Right cardiac atrium (tissue), 5 donors: ENCODE measurements at regions not wholly inside any gene's neighbourhood (a gene's known extent, or its start where the extent isn't known, plus 50 kb on each side); places are given as distances from the start of the nearest gene placed in this dataset.
"Not testable (repeated sequence)": the region's sequence is repeated elsewhere in the genome, so short reads cannot be mapped to it uniquely, and the experiment has no call there.

Experiments
- ATAC-seq, 2 donors: fragments of 200-7000 bp; cut with Tn5 transposase; one replicate each; pipeline versions ENCODE4 v1.8.0 to v1.9.1; 2020; ENCODE audit warnings: moderate library complexity in 2 of 2, mild to moderate bottlenecking in 1 of 2
- DNase-seq, 3 donors: peaks; one replicate each; pipeline ENCODE4 v3.0.0-alpha.2; 2020
- H3K27ac ChIP-seq: one replicate; pipeline ENCODE4 v1.5.1; 2013; ENCODE audit warnings: mild to moderate bottlenecking, low read length, control low read depth, moderate library complexity
- H3K27me3 ChIP-seq: one replicate; pipeline ENCODE4 v1.6.1; 2013; ENCODE audit not compliant: control insufficient read depth, insufficient read depth
- H3K4me1 ChIP-seq: one replicate; pipeline ENCODE4 v1.6.1; 2013; ENCODE audit warnings: low read length; ENCODE audit not compliant: control insufficient read depth, insufficient read depth
- H3K4me3 ChIP-seq: one replicate; pipeline ENCODE4 v1.5.1; 2013; ENCODE audit warnings: low read length, control low read depth
- H3K9me3 ChIP-seq: one replicate; pipeline ENCODE4 v1.6.1; 2013; ENCODE audit warnings: low read length; ENCODE audit not compliant: control insufficient read depth
- WGBS: extraction: QIAGEN DNeasy Blood & Tissue Kit; methylation state at CpG from one replicate; pipeline ENCODE4 v1.1.7; 2013; 5-methylcytosine and 5-hydroxymethylcytosine counted together
- intact Hi-C, 4 donors: fragments of 100-400 bp; cut with DNase I; formaldehyde crosslinking; loops; one replicate each; pipeline versions ENCODE4 v1.11.0 to v1.14.0; 2022 to 2023
- donor health status: healthy with polysubstance abuse.
- donor health status: DM: no; HTN: yes; CAD: no.
- donor health status: DM: no; HTN: no; CAD: no.
- donor health status: DM: no; HTN: yes; CAD: no; lungs with severe emphysema.
- donor health status: DM: yes; HTN: yes; CAD: no.

DNA sequence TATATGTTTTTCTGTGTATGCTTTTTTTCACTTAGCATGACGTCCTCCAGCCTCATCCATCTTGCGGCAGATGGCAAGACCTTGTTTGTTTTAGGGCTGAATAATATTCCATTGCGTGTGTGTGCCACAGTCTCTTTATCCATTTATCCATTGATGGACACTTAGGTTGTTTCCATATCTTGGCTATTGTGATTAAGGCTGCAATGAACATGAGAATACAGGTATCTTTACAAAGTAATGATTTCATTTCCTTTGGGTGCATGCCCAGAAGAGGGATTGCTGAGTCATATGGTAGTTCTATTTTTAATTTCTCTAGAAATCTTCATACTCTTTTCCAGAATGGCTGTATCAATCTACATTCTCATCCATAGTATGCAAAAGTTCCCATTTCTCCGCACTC is 85.3 kb upstream of the ADCY2 start:
- 69% methylated on average over 4 of the region's 4 CpGs for WGBS
- ATAC-seq, H3K4me3 ChIP-seq, H3K27me3 ChIP-seq, DNase-seq, H3K9me3 ChIP-seq, intact Hi-C loops, H3K4me1 ChIP-seq, H3K27ac ChIP-seq: not testable (repeated sequence)

DNA sequence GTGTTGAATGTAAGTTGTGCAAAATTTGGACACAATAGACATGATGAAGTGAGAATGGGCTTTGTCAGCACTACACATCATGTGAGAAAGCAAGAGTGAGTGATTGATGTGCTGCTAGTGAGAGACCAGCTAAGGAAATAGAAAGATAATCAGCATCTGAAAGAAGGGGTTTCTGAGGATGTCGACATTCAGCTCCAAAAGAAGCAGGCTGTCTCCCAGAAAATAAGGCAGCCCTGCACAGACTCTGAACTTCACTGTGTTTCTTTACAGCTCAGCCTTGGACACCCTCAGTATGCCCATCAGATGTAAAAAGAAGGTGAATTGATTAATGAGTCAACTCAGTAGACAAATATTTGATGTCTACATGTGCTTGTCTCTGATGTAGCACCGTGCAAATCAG is 80.8 kb upstream of the ADCY2 start:
- ATAC-seq (no peak), DNase-seq (no peak)
- Histone ChIP-seq H3K4me3 (no peak overlapping the region), H3K4me1 (no peaks in the 10 kb centered on the region), H3K9me3 (no peaks in the 10 kb centered on the region), H3K27ac (no peak overlapping the region), H3K27me3 (no peaks in the 10 kb centered on the region)
- 58% methylated on average over 2 of the region's 2 CpGs for whole genome bisulfite sequencing
- intact Hi-C loops: no loop called here

DNA sequence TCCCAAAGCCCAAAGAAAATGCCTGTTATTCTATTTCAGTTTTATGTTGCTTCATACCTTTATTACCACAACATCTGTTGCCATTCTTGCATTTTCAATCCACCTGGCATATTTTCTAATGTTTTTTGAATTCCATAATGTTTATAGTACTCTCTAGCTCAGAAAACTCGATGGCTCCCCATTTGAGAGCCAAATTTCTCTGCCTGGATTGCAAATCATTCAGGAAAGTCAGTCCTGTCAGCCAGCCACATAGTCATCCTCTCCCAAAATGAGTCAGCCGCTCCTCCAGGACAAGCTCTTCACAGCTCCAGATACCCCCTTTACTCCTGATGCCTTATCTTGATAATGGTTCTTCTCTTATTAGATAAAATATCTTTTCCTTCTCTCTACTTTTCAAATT is 78.2 kb upstream of the ADCY2 start:
- 32% methylated on average over 2 of the region's 2 CpGs for WGBS
- no peak overlapping the region for H3K27ac ChIP-seq
- intact Hi-C loops: no loop called here
- DNase-seq (no peak), ATAC-seq (no peak)
- no peaks in the 10 kb centered on the region for H3K27me3 ChIP-seq
- no peaks in the 10 kb centered on the region for H3K9me3 ChIP-seq
- H3K4me3 ChIP-seq: no peak overlapping the region
- no peaks in the 10 kb centered on the region for H3K4me1 ChIP-seq

DNA sequence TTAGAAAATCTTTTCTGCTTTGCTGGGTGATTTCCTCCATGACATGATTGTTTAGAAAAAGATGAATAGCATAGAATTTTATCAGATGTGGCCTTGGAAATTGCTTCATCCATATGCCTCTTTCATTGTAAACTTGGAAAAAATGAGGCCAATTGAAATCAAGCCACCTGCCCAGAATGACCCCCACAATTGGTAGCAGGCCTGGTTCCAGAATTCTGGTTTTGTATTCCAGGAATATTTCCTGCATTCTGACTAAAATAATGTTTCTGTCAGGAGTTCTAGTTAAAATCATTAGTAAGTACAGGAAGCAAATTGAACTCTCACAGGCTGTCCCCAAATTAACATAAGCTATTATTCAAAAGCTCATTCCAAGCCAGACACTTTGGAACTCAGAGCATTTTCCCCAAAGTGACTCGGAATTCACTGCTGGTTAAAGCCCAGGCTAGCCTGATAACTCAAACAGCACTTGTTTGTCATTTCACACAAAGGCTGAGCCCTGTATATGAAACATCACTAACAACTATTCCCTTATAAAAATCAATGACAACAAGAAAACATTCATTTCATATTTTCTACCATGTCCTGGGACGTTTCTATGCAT is 75.1 kb upstream of the ADCY2 start:
- intact Hi-C loops: no loop called here
- Histone ChIP-seq H3K4me1 (no peaks in the 10 kb centered on the region), H3K4me3 (no peak overlapping the region), H3K9me3 (no peaks in the 10 kb centered on the region), H3K27ac (no peak overlapping the region), H3K27me3 (no peaks in the 10 kb centered on the region)
- DNase-seq (no peak), ATAC-seq (no peak)
- WGBS: 31% methylated on average over 2 of the region's 2 CpGs

DNA sequence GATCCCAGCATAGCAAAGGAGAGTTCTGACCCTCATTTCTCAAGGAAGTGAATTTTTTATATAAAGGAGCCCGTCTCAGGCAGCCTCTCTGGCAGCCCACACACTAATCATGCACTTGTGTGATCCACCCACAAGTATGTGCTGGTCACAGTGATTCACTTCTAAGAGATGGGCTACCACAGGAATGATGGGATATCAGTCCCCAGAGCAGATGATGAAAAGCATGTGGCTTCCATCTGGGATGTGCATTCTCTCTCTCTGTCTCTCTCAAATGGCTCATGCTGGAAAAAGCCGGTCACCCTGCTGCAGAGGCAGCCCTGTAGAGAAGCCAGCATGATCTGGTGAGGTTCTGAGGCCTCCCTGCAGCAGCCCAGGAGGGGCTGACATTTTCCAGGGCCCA is 74.2 kb upstream of the ADCY2 start:
- WGBS: 44% methylated on average over 2 of the region's 2 CpGs

DNA sequence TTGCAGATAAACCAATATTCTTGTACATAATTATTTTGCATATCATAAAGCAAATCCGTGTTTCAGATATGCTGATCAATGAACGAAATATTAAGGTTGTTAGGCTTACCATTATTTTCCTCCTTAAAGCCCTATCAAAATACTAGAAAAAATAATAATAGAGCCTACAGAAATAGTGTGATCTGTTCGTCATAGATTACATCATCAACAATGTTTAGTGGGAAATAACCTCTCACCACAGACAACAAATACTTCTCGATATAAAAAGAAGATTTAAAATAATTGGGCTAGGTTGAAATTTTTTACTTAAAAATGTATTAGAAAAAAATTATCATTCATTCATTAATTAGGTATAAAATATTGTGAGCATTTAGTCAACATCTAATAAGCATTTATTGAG is 71.0 kb upstream of the ADCY2 start:
- DNase-seq (no peak), ATAC-seq (no peak)
- H3K9me3 ChIP-seq: no peaks in the 10 kb centered on the region
- WGBS: 76% methylated on average over 4 of the region's 4 CpGs
- H3K27me3 ChIP-seq: no peaks in the 10 kb centered on the region
- H3K4me1 ChIP-seq: no peaks in the 10 kb centered on the region
- H3K4me3 ChIP-seq: no peak overlapping the region
- intact Hi-C loops: no loop called here
- H3K27ac ChIP-seq: no peak overlapping the region

More for the DNA sequence above, 74.2 kb upstream of the ADCY2 start:
- no peaks in the 10 kb centered on the region for H3K27me3 ChIP-seq
- H3K4me3 ChIP-seq: no peak overlapping the region
- DNase-seq: no peak
- no peak for ATAC-seq
- H3K4me1 ChIP-seq: no peaks in the 10 kb centered on the region
- no peaks in the 10 kb centered on the region for H3K9me3 ChIP-seq
- intact Hi-C loops: no loop called here
- no peak overlapping the region for H3K27ac ChIP-seq

DNA sequence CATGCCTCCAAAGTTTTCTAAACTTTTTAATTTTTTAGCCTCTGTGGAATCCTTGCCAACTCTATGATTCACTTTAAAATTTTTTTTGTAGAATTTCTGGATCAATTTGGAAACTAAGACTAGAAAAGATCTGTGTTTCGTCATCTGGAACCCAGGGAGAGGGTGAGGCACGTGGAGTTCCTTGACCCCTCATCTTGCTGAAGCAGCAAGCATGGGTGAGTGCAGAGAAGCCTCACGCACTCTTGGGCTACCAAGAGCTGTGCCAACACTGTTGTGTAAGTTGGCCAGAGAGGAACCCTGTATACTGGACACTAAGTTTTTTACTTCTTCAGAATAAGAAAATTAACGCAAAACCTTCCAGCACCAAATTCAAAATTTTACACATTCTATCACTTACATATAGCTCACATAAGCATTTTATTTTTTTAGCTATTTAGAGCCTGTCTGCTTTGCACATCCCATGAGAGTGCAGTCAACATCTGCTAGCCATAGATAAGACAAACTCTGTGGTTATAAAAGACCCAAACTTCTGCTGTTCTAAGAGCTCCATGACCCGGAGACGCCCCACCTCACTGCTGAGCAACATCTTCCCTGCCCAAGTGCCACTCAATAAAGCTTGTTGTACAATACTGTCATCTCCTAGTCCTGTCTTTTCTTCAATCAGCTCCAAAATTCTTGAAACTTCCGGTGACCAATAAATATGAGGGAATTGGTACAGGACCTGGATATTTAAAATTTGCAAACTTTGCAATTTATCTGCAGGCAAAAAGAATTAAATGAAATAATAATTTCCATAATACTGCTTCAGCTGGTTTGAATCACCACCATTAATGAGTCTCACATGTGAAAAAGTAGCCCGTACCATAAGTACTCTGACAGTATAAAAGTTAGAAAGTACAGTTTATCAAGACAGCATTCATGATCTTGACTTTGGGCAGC is 69.7 kb upstream of the ADCY2 start:
- H3K27ac ChIP-seq: no peak overlapping the region
- ATAC-seq (peak in 1 of 2 donors; percentile 61), DNase-seq (peak in 1 of 3 donors; percentile 43)
- WGBS: 77% methylated on average over 8 of the region's 8 CpGs
- intact Hi-C loops: no loop called here
- H3K4me3 ChIP-seq: no peak overlapping the region
- peaks cover 2% of the 10 kb centered on the region for H3K9me3 ChIP-seq
- H3K27me3 ChIP-seq: no peaks in the 10 kb centered on the region
- no peaks in the 10 kb centered on the region for H3K4me1 ChIP-seq

DNA sequence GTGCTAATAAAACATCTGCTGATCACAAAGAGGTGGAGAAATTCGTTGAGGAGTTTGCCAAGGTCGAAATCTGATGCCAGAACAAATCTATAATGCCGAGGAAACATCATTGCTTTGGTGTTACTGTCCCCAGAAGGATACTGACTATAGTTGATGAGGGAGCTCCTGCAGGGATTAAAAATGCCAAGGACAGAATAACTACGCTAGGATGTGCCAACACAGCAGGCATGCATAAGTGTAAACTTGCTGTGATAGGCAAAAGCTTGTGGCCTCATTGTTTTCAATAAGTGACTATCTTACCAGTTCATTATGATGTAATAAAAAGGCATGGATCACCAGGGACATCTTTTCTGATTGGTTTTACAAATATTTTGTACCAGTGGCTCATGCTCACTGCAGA is 66.8 kb upstream of the ADCY2 start:
- Histone ChIP-seq H3K27me3 (no peaks in the 10 kb centered on the region), H3K9me3 (peaks cover 5% of the 10 kb centered on the region), H3K27ac (no peak overlapping the region), H3K4me3 (no peak overlapping the region), H3K4me1 (no peaks in the 10 kb centered on the region)
- ATAC-seq (no peak), DNase-seq (no peak)
- intact Hi-C loops: no loop called here
- 59% methylated on average over 4 of the region's 4 CpGs for WGBS

DNA sequence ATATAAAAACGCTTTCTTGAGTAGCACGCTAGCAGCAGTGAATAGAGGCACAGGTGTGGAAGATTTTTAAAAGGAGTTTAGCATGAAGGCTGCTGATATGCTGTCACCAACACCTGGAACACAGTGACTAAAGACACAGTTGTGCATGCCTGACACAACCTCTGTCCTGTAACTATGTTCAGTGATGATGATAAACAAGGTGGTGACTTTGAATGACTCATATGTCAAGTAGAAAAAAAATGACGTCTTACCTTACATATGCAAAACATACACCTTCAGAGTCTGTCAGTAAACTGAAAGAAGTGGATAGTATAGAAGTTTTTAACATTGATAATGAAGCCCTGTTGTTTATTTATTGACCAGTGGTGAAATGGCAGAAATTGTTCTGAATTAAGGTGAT is 66.2 kb upstream of the ADCY2 start:
- Histone ChIP-seq H3K4me1 (no peaks in the 10 kb centered on the region), H3K9me3 (peaks cover 5% of the 10 kb centered on the region), H3K27me3 (no peaks in the 10 kb centered on the region), H3K4me3 (no peak overlapping the region), H3K27ac (no peak overlapping the region)
- no peak for DNase-seq
- no peak for ATAC-seq
- intact Hi-C loops: no loop called here
- WGBS: 59% methylated on average over 3 of the region's 3 CpGs

DNA sequence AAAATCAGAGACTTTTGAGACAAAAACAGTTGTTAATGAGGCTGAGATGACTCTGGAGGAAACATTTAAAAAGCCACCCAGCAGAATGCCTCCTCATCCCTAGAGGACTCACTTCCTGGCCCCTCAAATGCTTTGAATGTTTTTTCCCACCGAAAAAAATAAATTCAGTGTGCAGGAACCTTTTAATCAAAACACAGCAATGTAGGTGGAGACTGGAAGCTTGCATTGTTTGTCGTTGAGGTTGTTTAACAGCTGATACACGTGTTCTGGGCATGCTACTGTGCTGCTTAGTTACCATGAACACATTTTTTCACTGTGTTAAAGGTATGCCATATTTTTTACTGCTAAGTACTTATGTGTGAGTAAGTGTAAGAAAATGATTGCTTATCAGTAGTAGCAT is 65.7 kb upstream of the ADCY2 start:
- no peak overlapping the region for H3K27ac ChIP-seq
- no peak overlapping the region for H3K4me3 ChIP-seq
- intact Hi-C loops: no loop called here
- no peaks in the 10 kb centered on the region for H3K27me3 ChIP-seq
- H3K9me3 ChIP-seq: peaks cover 7% of the 10 kb centered on the region
- WGBS: 43% methylated on average over 3 of the region's 3 CpGs
- no peak for DNase-seq
- no peak for ATAC-seq
- no peaks in the 10 kb centered on the region for H3K4me1 ChIP-seq

DNA sequence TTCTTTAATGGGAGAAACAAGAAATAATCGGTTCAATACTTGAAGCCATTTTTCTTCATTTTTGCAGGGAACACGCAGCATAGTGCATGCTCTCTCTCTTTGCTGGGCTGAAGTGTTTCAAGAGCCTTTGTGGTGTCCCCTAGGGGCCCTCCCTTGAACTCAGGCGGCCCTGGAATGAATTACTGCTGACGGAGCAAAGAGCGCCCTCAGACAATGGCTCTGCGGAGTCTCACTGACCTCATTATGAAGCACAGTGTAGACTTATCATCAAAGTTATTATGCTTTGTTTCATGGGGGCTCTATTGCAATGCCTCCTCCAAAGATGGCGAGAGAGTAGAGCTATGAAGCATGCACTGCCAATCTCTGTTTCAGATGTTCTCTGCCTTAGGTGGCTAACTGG is 64.8 kb upstream of the ADCY2 start:
- Histone ChIP-seq H3K9me3 (peaks cover 7% of the 10 kb centered on the region), H3K27me3 (no peaks in the 10 kb centered on the region), H3K27ac (no peak overlapping the region), H3K4me1 (no peaks in the 10 kb centered on the region), H3K4me3 (no peak overlapping the region)
- 53% methylated on average over 7 of the region's 7 CpGs for WGBS
- DNase-seq (no peak), ATAC-seq (no peak)
- intact Hi-C loops: no loop called here
